BLaER1 treated with 17β-estradiol and CSF1 and Interleukin-3, amounts not matched to agents 10 nM and 100 nM (cell line): ENCODE measurements at regions not wholly inside any gene's neighbourhood (a gene's known extent, or its start where the extent isn't known, plus 50 kb on each side); places are given as distances from the start of the nearest gene placed in this dataset.

Experiments used
- H3K27ac ChIP-seq, 11 experiments: shearing (Covaris generic); formaldehyde crosslinking; 2 replicates each; pipeline ENCODE4 v1.8.1; 2022
- H3K27me3 ChIP-seq, 11 experiments: shearing (Covaris generic); formaldehyde crosslinking; 2 replicates each; pipeline ENCODE4 v1.8.1; 2022
- H3K36me3 ChIP-seq, 11 experiments: shearing (Covaris generic); formaldehyde crosslinking; 2 replicates each; pipeline ENCODE4 v1.8.1; 2022
- H3K4me1 ChIP-seq, 10 experiments: shearing (Covaris generic); formaldehyde crosslinking; 2 replicates each; pipeline ENCODE4 v1.8.1; 2022
- H3K4me2 ChIP-seq, 11 experiments: shearing (Covaris generic); formaldehyde crosslinking; 2 replicates each; pipeline ENCODE4 v1.8.1; 2022
- H3K4me3 ChIP-seq, 10 experiments: shearing (Covaris generic); formaldehyde crosslinking; 2 replicates each; pipeline ENCODE4 v1.8.1; 2022
- H3K9ac ChIP-seq, 11 experiments: shearing (Covaris generic); formaldehyde crosslinking; 2 replicates each; pipeline ENCODE4 v1.8.1; 2022
- H3K9me3 ChIP-seq, 11 experiments: shearing (Covaris generic); formaldehyde crosslinking; replicated peaks in 1 of 11; 2 replicates each; pipeline ENCODE4 v1.8.1; 2022
- H4K20me1 ChIP-seq, 11 experiments: shearing (Covaris generic); formaldehyde crosslinking; 2 replicates each; pipeline ENCODE4 v1.8.1; 2022
- Cebpa-rat ChIP-seq, 11 experiments: shearing (Covaris generic); IDR thresholded peaks; 2 replicates each; pipeline ENCODE4 v1.8.1; 2022

DNA sequence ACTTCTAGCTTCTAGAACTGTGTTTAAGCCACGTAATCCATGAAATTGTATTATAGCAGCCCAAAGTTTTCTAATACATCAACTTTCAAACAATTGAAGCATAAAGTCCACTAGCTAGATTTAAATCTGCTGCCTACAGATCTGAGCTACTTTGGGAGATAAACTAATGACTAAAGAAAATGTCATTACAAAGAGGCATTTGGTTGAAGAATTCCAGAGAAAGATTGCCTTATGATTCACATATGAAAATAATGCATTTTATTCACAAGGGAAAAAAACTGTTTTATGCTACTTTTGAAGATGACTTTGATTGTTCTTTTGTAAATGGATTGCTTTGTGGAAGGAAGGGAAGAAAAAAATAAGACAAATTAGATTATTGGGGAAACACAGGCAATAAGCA lies 124.1 kb upstream of the SLIT2 start:
- TF ChIP-seq Cebpa-rat (IDR thresholded peaks at IDR 0.05) = no peak
- Histone ChIP-seq H3K9me3 (no peaks in the 10 kb centered on the region), H3K9ac (no peak overlapping the region), H3K4me3 (no peak overlapping the region), H4K20me1 (no peaks in the 10 kb centered on the region), H3K4me1 (no peaks in the 10 kb centered on the region), H3K27me3 (no peaks in the 10 kb centered on the region), H3K4me2 (no peak overlapping the region), H3K36me3 (no peaks in the 10 kb centered on the region), H3K27ac (no peak overlapping the region)

DNA sequence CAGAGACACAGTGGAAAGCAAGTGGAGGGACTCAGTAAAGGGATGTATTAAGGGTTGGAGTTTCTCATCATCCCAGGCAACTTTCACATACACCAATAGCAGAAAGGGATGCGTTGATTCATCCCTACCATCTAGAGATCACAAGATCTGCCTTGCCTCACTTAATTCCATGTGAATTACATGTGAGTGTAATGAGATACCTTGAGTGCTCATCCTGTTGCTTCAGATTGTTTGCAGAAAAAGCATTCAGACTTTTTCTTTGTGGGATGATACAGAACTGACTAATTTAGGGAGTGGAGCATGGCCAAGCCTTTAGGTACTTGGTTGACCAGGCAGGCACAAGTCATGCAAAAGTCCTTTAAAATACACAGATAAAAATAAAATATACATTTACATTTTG lies 124.8 kb upstream of the SLIT2 start:
- Histone ChIP-seq H3K9ac (no peak overlapping the region), H3K4me2 (no peak overlapping the region), H3K27ac (no peak overlapping the region), H3K4me1 (no peaks in the 10 kb centered on the region), H3K4me3 (no peak overlapping the region), H4K20me1 (no peaks in the 10 kb centered on the region), H3K27me3 (no peaks in the 10 kb centered on the region), H3K36me3 (no peaks in the 10 kb centered on the region), H3K9me3 (no peaks in the 10 kb centered on the region)
- TF ChIP-seq Cebpa-rat (IDR thresholded peaks at IDR 0.05) = no peak

GRCh38 chr4:20124317-20125026 lies 127.2 kb upstream of the SLIT2 start:
- Histone ChIP-seq H4K20me1 (no peaks in the 10 kb centered on the region), H3K36me3 (no peaks in the 10 kb centered on the region), H3K9ac (no peak overlapping the region), H3K27ac (no peak overlapping the region), H3K27me3 (no peaks in the 10 kb centered on the region), H3K4me1 (no peaks in the 10 kb centered on the region), H3K9me3 (no peaks in the 10 kb centered on the region), H3K4me2 (no peak overlapping the region), H3K4me3 (no peak overlapping the region)
- TF ChIP-seq Cebpa-rat (IDR thresholded peaks at IDR 0.05) = no peak

- H3K9ac ChIP-seq = no peak overlapping the region
- H3K4me3 ChIP-seq = no peak overlapping the region
- H3K9me3 ChIP-seq = no peaks in the 10 kb centered on the region; a peak in 1 of 22 replicates
- H3K27me3 ChIP-seq = no peaks in the 10 kb centered on the region
- no peaks in the 10 kb centered on the region for H3K36me3 ChIP-seq
- H3K4me2 ChIP-seq = no peak overlapping the region
- no peak overlapping the region for H3K27ac ChIP-seq
- no peaks in the 10 kb centered on the region for H3K4me1 ChIP-seq
- no peaks in the 10 kb centered on the region for H4K20me1 ChIP-seq
- TF ChIP-seq Cebpa-rat (IDR thresholded peaks at IDR 0.05) = no peak
These were observed 129.3 kb upstream of the SLIT2 start for GRCh38 chr4:20122198-20122988.

DNA sequence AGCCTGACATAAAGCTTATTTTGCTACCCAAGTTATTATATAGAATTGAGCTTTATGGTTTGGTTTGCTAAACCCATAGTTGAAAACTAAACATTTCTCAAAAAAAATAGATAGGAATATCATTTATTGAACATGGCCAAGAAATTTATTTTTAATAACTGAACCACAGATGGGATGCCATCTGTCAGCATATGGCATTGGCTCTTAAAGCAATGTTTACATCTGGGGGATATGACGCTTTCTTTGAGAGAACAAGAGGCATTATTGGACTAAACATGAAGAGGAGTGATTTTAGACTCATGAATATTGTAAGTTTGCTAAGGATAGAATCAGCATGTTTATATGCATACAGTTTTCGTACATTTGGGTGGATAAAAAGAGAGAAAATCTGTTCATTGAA lies 132.6 kb upstream of the SLIT2 start:
- Histone ChIP-seq H3K9me3 (no peaks in the 10 kb centered on the region; a peak in 1 of 22 replicates), H3K4me2 (no peak overlapping the region), H3K4me3 (no peak overlapping the region), H3K36me3 (no peaks in the 10 kb centered on the region), H4K20me1 (no peaks in the 10 kb centered on the region), H3K27ac (no peak overlapping the region), H3K9ac (no peak overlapping the region), H3K4me1 (peaks cover 0 to 10% (median 0%) of the 10 kb centered on the region in 10 experiments; a peak in 5 of 20 replicates), H3K27me3 (no peaks in the 10 kb centered on the region)
- TF ChIP-seq Cebpa-rat (IDR thresholded peaks at IDR 0.05) = no peak

- TF ChIP-seq Cebpa-rat (IDR thresholded peaks at IDR 0.05) = no peak
- H3K4me3 ChIP-seq = no peak overlapping the region; a peak in 2 of 20 replicates
These were observed 142.3 kb upstream of the SLIT2 start for GRCh38 chr4:20109391-20109790.

DNA sequence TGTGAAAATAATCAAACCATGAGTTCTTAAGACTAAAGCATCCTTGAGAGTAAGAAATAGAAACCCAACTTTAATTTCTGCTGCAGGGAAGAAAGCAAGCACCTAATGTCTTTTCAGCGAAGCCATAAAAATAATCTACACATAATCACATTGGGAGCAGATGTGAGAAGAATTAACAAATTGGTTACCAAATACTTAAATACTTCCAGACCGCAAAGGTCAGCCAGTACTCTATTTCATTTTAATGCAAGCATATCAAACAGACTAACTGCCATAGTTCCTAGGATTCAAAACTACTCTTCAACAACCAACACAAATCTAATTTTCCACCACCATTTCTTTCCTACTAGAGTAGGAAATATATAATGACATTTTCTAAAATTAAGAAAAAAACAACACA lies 144.8 kb upstream of the SLIT2 start:
- H3K4me3 ChIP-seq = no peak overlapping the region
- H3K9ac ChIP-seq = no peak overlapping the region
- H3K4me1 ChIP-seq = peaks cover 0 to 21% (median 0%) of the 10 kb centered on the region in 10 experiments; a peak in 6 of 20 replicates
- no peak for TF ChIP-seq Cebpa-rat (IDR thresholded peaks at IDR 0.05)
- H3K36me3 ChIP-seq = no peaks in the 10 kb centered on the region
- H3K4me2 ChIP-seq = no peak overlapping the region
- no peaks in the 10 kb centered on the region for H3K27me3 ChIP-seq
- H4K20me1 ChIP-seq = no peaks in the 10 kb centered on the region
- H3K9me3 ChIP-seq = peaks cover 0 to 17% (median 0%) of the 10 kb centered on the region in 11 experiments; a peak in 6 of 22 replicates
- no peak overlapping the region for H3K27ac ChIP-seq

More at GRCh38 chr4:20109391-20109790, 142.3 kb upstream of the SLIT2 start:
- Histone ChIP-seq H3K4me2 (peak overlapping the region in 4 of 11 experiments; percentile 41 to 68 (median 62); a peak in 7 of 22 replicates), H3K4me1 (peaks cover 0 to 21% (median 0%) of the 10 kb centered on the region in 10 experiments; a peak in 6 of 20 replicates), H4K20me1 (no peaks in the 10 kb centered on the region), H3K27me3 (no peaks in the 10 kb centered on the region), H3K27ac (peak overlapping the region in 4 of 11 experiments; percentile 48 to 75 (median 64); a peak in 7 of 22 replicates), H3K36me3 (no peaks in the 10 kb centered on the region), H3K9me3 (peaks cover 0 to 17% (median 0%) of the 10 kb centered on the region in 11 experiments; a peak in 6 of 22 replicates), H3K9ac (peak overlapping the region in 2 of 11 experiments; percentile 26 to 53; a peak in 3 of 22 replicates)

DNA sequence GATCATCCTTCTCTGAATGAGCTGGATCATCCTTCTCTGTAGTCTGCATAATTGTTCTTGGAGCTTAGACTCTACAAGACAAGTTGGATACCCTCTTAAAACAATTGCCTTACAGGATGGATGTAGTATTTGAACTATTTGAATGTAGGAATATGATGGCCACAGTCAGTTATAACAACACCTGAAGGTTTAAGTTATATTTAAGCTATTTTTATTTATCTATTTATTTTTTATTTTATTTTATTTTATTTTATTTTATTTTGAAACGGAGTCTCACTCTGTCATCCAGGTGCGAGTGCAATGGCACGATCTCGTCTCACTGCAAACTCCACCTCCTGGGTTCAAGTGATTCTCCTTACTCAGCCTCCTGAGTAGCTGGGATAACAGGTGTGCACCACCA lies 149.9 kb upstream of the SLIT2 start:
- H3K4me1 ChIP-seq = peaks cover 0 to 7% (median 0%) of the 10 kb centered on the region in 10 experiments; a peak in 2 of 20 replicates
- no peak overlapping the region for H3K9ac ChIP-seq
- H3K4me3 ChIP-seq = no peak overlapping the region
- H3K27ac ChIP-seq = no peak overlapping the region
- TF ChIP-seq Cebpa-rat (IDR thresholded peaks at IDR 0.05) = no peak
- no peaks in the 10 kb centered on the region for H4K20me1 ChIP-seq
- no peaks in the 10 kb centered on the region for H3K27me3 ChIP-seq
- H3K9me3 ChIP-seq = peaks cover 0 to 4% (median 0%) of the 10 kb centered on the region in 11 experiments; a peak in 1 of 22 replicates
- no peaks in the 10 kb centered on the region for H3K36me3 ChIP-seq
- H3K4me2 ChIP-seq = no peak overlapping the region

GRCh38 chr4:20096911-20097310 lies 154.8 kb upstream of the SLIT2 start:
- H3K9ac ChIP-seq = no peak overlapping the region
- H3K4me3 ChIP-seq = no peak overlapping the region
- no peaks in the 10 kb centered on the region for H3K9me3 ChIP-seq
- H3K27ac ChIP-seq = peak overlapping the region in 1 of 11 experiments; percentile 11; a peak in 1 of 22 replicates
- no peaks in the 10 kb centered on the region for H4K20me1 ChIP-seq
- H3K4me2 ChIP-seq = peak overlapping the region in 2 of 11 experiments; percentile 40 to 46; a peak in 2 of 22 replicates
- peaks cover 0 to 12% (median 0%) of the 10 kb centered on the region in 10 experiments; a peak in 2 of 20 replicates for H3K4me1 ChIP-seq
- no peak for TF ChIP-seq Cebpa-rat (IDR thresholded peaks at IDR 0.05)
- no peaks in the 10 kb centered on the region for H3K36me3 ChIP-seq
- H3K27me3 ChIP-seq = no peaks in the 10 kb centered on the region
